IMR-90 (cell line): ENCODE measurements at regions not wholly inside any gene's neighbourhood (a gene's known extent, or its start where the extent isn't known, plus 50 kb on each side); places are given as distances from the start of the nearest gene placed in this dataset. TPM values are rescaled to one million over a fixed set of nuclear protein-coding genes. Genes with fewer than 3 reads are reported as not detected.

ENCODE experiments used
- microRNA-seq, 2 experiments: library from miRNA; stranded (forward) in 1 of 2; unstranded in 1 of 2; fragments of 10-50 nt in 1 of 2; fragments of <30 nt in 1 of 2; gene quantifications in 1 of 2; microRNA quantifications in 1 of 2; one replicate each; pipeline versions ENCODE3 to v1.1.0; 2013 to 2020; ENCODE audit not compliant: insufficient read depth in 1 of 2, insufficient read length in 1 of 2, unreplicated experiment in 1 of 2
- small RNA-seq, 5 experiments: library from RNA; depleted of rRNA; stranded (forward); fragments of <200 nt; gene quantifications; one replicate each; pipeline ENCODE3, GENCODE V24; 2012

Small RNA genes in the stretch of these regions (microRNA-seq; reads per million reads assigned to microRNA genes)
- gene RN7SKP46 (ENCODE audit: insufficient read depth, insufficient read length) = not detected

Small RNA genes in the stretch of these regions (small RNA-seq; reads per million reads assigned to genes)
- 0 reads per million in 5 experiments for gene RN7SKP46
